DMS 273 (cell line): ENCODE measurements at regions not wholly inside any gene's neighbourhood (a gene's known extent, or its start where the extent isn't known, plus 50 kb on each side); places are given as distances from the start of the nearest gene placed in this dataset.
"Not testable (repeated sequence)": the region's sequence is repeated elsewhere in the genome, so short reads cannot be mapped to it uniquely, and the experiment has no call there.

Source experiments
- DNase-seq: peaks from one replicate; lab custom pipeline; 2025; ENCODE audit not compliant: unreplicated experiment; lab: John Stamatoyannopoulos, UW

GRCh38 chr3:53401154-53401553 is 53.8 kb upstream of the DCP1A start:
- DNase-seq, result no peak

GRCh38 chr3:53402326-53402725 is 55.0 kb upstream of the DCP1A start:
- no peak for DNase-seq

- DNase-seq, result no peak
These were observed 64.0 kb upstream of the DCP1A start for GRCh38 chr3:53411371-53411770.

- DNase-seq, result no peak
These were observed 65.6 kb upstream of the DCP1A start for GRCh38 chr3:53412953-53413352.

GRCh38 chr3:53416530-53416929 is 69.2 kb upstream of the DCP1A start:
- DNase-seq, result no peak

GRCh38 chr3:53420831-53421230 is 73.5 kb upstream of the DCP1A start:
- no peak for DNase-seq

- no peak for DNase-seq
These were observed 71.3 kb upstream of the CACNA1D start for GRCh38 chr3:53422954-53423698.

GRCh38 chr3:53425936-53426335 is 68.5 kb upstream of the CACNA1D start:
- DNase-seq, result no peak

GRCh38 chr3:53426918-53427317 is 67.5 kb upstream of the CACNA1D start:
- peak; percentile 1 for DNase-seq

GRCh38 chr3:53436828-53437227 is 57.6 kb upstream of the CACNA1D start:
- no peak for DNase-seq

GRCh38 chr3:53442863-53443262 is 51.5 kb upstream of the CACNA1D start:
- not testable (repeated sequence) for DNase-seq
